Keratinocyte (primary cell): ENCODE measurements at regions not wholly inside any gene's neighbourhood (a gene's known extent, or its start where the extent isn't known, plus 50 kb on each side); places are given as distances from the start of the nearest gene placed in this dataset.

ENCODE experiments used
- DNase-seq: peaks from one replicate; pipeline ENCODE4 v3.0.0-alpha.2; 2011; ENCODE audit warnings: low read depth, missing footprints, low spot score
- FAIRE-seq: peaks from 2 replicates; lab custom pipeline; 2011; peaks lifted over from hg19 to GRCh38; lab: Jason Lieb, UNC
- H2AFZ ChIP-seq: 2 replicates; pipeline ENCODE4 v1.6.0; 2012; ENCODE audit warnings: low read length, control low read depth, inconsistent platforms; ENCODE audit not compliant: control insufficient read depth
- H3K27ac ChIP-seq: 2 replicates; pipeline ENCODE4 v1.5.1; 2011; ENCODE audit warnings: low read length; ENCODE audit not compliant: control insufficient read depth, insufficient read depth
- H3K27me3 ChIP-seq: 3 replicates; pipeline ENCODE4 v1.6.0; 2011; ENCODE audit warnings: low read length; ENCODE audit not compliant: control insufficient read depth, insufficient read depth; ENCODE audit errors: extremely low read depth
- H3K36me3 ChIP-seq, 2 experiments: 2 replicates in 1 of 2; 3 replicates in 1 of 2; pipeline ENCODE4 v1.5.1; 2011; ENCODE audit warnings: low read length in 2 of 2, mild to moderate bottlenecking in 1 of 2; ENCODE audit not compliant: control insufficient read depth in 2 of 2, insufficient read depth in 2 of 2; ENCODE audit errors: extremely low read depth in 1 of 2
- H3K4me1 ChIP-seq: 3 replicates; pipeline ENCODE4 v1.5.1; 2011; ENCODE audit warnings: low read length; ENCODE audit not compliant: control insufficient read depth, insufficient read depth; ENCODE audit errors: extremely low read depth
- H3K4me2 ChIP-seq: 3 replicates; pipeline ENCODE4 v1.6.0; 2011; ENCODE audit warnings: low read depth, low read length; ENCODE audit not compliant: control insufficient read depth, insufficient read depth; ENCODE audit errors: extremely low read depth
- H3K4me3 ChIP-seq, 3 experiments: fragments of 200-600 bp in 1 of 3; sonication (generic) in 1 of 3; 2 replicates in 2 of 3; 3 replicates in 1 of 3; pipeline ENCODE4 v1.5.1; 2011 to 2016; ENCODE audit warnings: low read length in 3 of 3, mild to moderate bottlenecking in 3 of 3, control low read depth in 2 of 3, inconsistent platforms in 1 of 3, low read depth in 1 of 3, mixed read lengths in 1 of 3, mixed run types in 1 of 3, moderate library complexity in 1 of 3; ENCODE audit not compliant: control insufficient read depth in 2 of 3, insufficient read depth in 2 of 3; ENCODE audit errors: extremely low read depth in 1 of 3
- H3K79me2 ChIP-seq: 2 replicates; pipeline ENCODE4 v1.6.0; 2012; ENCODE audit warnings: low read length; ENCODE audit not compliant: control insufficient read depth, insufficient read depth
- H3K9ac ChIP-seq: 3 replicates; pipeline ENCODE4 v1.6.0; 2011; ENCODE audit warnings: low read length; ENCODE audit not compliant: control insufficient read depth, insufficient read depth; ENCODE audit errors: extremely low read depth
- H3K9me1 ChIP-seq: 3 replicates; pipeline ENCODE4 v1.6.0; 2011; ENCODE audit warnings: low read length; ENCODE audit not compliant: control insufficient read depth, insufficient read depth; ENCODE audit errors: extremely low read depth
- H3K9me3 ChIP-seq: 2 replicates; pipeline ENCODE4 v1.5.1; 2012; ENCODE audit warnings: low read depth, low read length; ENCODE audit not compliant: control insufficient read depth
- H4K20me1 ChIP-seq: 3 replicates; pipeline ENCODE4 v1.6.0; 2011; ENCODE audit warnings: low read length; ENCODE audit not compliant: control insufficient read depth, insufficient read depth; ENCODE audit errors: extremely low read depth
- CTCF ChIP-seq, 3 experiments: IDR thresholded peaks in 1 of 3; conservative IDR thresholded peaks in 1 of 3; optimal IDR thresholded peaks in 1 of 3; 2 replicates in 2 of 3; 3 replicates in 1 of 3; pipeline versions ENCODE3 to v1.5.1; 2011; ENCODE audit warnings: low read length in 3 of 3, mild to moderate bottlenecking in 3 of 3, moderate library complexity in 2 of 3, control low read depth in 1 of 3, inconsistent platforms in 1 of 3; ENCODE audit not compliant: insufficient read depth in 2 of 3; ENCODE audit errors: extremely low read depth in 1 of 3
- EZH2 ChIP-seq: IDR thresholded peaks from one replicate; pipeline ENCODE4 v1.6.1; 2012; ENCODE audit warnings: inconsistent platforms, mild to moderate bottlenecking, low read length, moderate library complexity
- dilution Hi-C: fragments of 300-500 bp; cut with MboI; formaldehyde crosslinking; loops from one replicate; pipeline ENCODE4 v1.7.0; 2020; ENCODE audit warnings: low sequenced_read_pairs; ENCODE audit not compliant: extremely low pct_ligation_motif_present

DNA sequence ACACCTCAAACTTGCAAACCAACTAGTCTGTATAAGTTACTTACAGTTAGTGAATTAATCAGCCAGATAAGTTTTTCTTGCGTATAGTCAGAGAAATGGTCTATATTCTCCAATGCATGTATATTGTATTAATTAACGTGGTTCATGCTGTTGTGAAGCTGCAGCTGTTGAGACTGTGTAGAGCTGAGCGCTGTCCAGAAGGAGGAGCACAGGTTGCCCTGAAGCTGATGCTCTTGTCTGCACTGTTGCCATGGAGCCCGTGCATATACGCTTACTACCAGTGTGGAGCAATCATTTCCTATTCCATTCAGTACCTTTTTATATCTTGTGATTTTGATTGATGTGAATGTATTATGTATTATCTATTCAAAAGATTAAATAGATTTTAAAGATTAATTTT lies 74.3 kb upstream of the ARID2 start:
- DNase-seq (no peak), FAIRE-seq (peak; percentile 61)
- no peaks in the 10 kb centered on the region for H3K9me1 ChIP-seq
- H3K4me2 ChIP-seq, result no peak overlapping the region
- dilution Hi-C loops, result no loop called here
- H4K20me1 ChIP-seq, result no peaks in the 10 kb centered on the region
- H3K27me3 ChIP-seq, result no peaks in the 10 kb centered on the region
- no peak overlapping the region for H3K9ac ChIP-seq
- no peaks in the 10 kb centered on the region for H3K79me2 ChIP-seq
- peaks cover under 1% of the 10 kb centered on the region for H3K4me1 ChIP-seq
- H3K4me3 ChIP-seq, result no peak overlapping the region
- no peaks in the 10 kb centered on the region for H3K9me3 ChIP-seq
- no peak overlapping the region for H2AFZ ChIP-seq
- no peaks in the 10 kb centered on the region for H3K36me3 ChIP-seq
- H3K27ac ChIP-seq, result no peak overlapping the region
- TF ChIP-seq EZH2, result no peak
- peak; percentile 35 to 79 (median 43) for TF ChIP-seq CTCF (optimal IDR thresholded peaks at IDR 0.05 in 1 of 3, IDR thresholded peaks at IDR 0.05 in 1 of 3, conservative IDR thresholded peaks at IDR 0.05 in 1 of 3; ENCODE audit: extremely low read depth in 1 of 3, insufficient read depth in 2 of 3, low read length in 3 of 3)

- no peaks in the 10 kb centered on the region for H3K79me2 ChIP-seq
- no peak overlapping the region for H3K4me3 ChIP-seq
- dilution Hi-C loops, result no loop called here
- H3K4me1 ChIP-seq, result peaks cover 5% of the 10 kb centered on the region
- H3K4me2 ChIP-seq, result no peak overlapping the region
- H3K27me3 ChIP-seq, result no peaks in the 10 kb centered on the region
- H3K27ac ChIP-seq, result no peak overlapping the region
- no peaks in the 10 kb centered on the region for H3K36me3 ChIP-seq
- H3K9me1 ChIP-seq, result no peaks in the 10 kb centered on the region
- no peak for TF ChIP-seq EZH2
- no peak for TF ChIP-seq CTCF (optimal IDR thresholded peaks at IDR 0.05 in 1 of 3, IDR thresholded peaks at IDR 0.05 in 1 of 3, conservative IDR thresholded peaks at IDR 0.05 in 1 of 3; ENCODE audit: extremely low read depth in 1 of 3, insufficient read depth in 2 of 3, low read length in 3 of 3)
- no peak for DNase-seq
- H3K9ac ChIP-seq, result no peak overlapping the region
- no peak overlapping the region for H2AFZ ChIP-seq
- no peaks in the 10 kb centered on the region for H4K20me1 ChIP-seq
- no peak for FAIRE-seq
- peaks cover under 1% of the 10 kb centered on the region for H3K9me3 ChIP-seq
These were observed 73.8 kb upstream of the ARID2 start for GRCh38 chr12:45655743-45656142.
